PC-3 (cell line): ENCODE measurements at regions not wholly inside any gene's neighbourhood (a gene's known extent, or its start where the extent isn't known, plus 50 kb on each side); places are given as distances from the start of the nearest gene placed in this dataset.

ENCODE experiments used
- CTCF ChIP-seq: fragments of 300-600 bp; sonication (generic); conservative IDR thresholded peaks from 2 replicates; pipeline ENCODE4 v1.5.1; 2017; ENCODE audit warnings: antibody characterized with exemption, low read depth, mild to moderate bottlenecking, low read length
- EZH2 ChIP-seq: fragments of 300-600 bp; sonication (generic); IDR thresholded peaks from one replicate; pipeline ENCODE4 v1.6.1; 2017; ENCODE audit warnings: antibody characterized with exemption, mild to moderate bottlenecking, low read length; ENCODE audit not compliant: unreplicated experiment

DNA sequence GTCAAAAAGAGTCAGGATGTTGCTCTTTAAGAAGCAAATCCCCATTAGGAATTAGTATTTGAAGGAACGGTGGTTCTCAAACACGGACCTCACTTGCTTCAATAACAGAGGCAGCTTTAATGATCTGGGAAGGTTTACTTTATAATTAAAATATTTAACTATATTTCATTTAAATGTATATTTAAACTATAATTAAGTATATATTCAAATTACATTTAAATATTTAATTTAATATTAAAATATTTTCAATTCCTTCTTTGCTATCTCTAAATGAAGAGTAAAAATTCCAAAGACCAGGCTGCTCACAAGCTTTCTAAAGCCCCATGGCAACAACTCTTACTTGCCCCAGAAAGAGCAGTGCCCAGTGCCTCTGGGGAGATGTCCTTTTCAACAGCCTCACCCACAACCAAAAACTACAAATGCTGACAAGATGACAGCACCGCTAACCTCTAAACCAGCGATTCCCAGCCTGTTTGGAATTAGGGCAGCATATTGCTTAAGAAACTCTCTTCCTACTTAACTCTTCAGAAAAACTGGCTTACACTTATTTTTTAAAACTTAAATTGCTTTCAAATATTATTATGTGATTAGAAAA lies 62.9 kb upstream of the POU3F3 start:
- TF ChIP-seq CTCF: no peak
- TF ChIP-seq EZH2: no peak
